AG10803 (cell line): ENCODE measurements at regions not wholly inside any gene's neighbourhood (a gene's known extent, or its start where the extent isn't known, plus 50 kb on each side); places are given as distances from the start of the nearest gene placed in this dataset.
"Not testable (repeated sequence)": the region's sequence is repeated elsewhere in the genome, so short reads cannot be mapped to it uniquely, and the experiment has no call there.

ENCODE experiments used
- DNase-seq: peaks from one replicate; pipeline ENCODE4 v3.0.0; 2010; ENCODE audit warnings: low read depth
- H3K4me3 ChIP-seq: 2 replicates; pipeline ENCODE4 v1.5.1; 2011; ENCODE audit warnings: mild to moderate bottlenecking, low read length, control low read depth
- TF ChIP-seq, protein P1 (sequence below): conservative IDR thresholded peaks from 2 replicates; pipeline ENCODE4 v1.5.1; 2011; ENCODE audit warnings: mild to moderate bottlenecking, low read length, control low read depth, inconsistent platforms

GRCh38 chr15:38997841-38998240, 433.2 kb upstream of the RASGRP1 start:
- TF ChIP-seq, protein P1, sequence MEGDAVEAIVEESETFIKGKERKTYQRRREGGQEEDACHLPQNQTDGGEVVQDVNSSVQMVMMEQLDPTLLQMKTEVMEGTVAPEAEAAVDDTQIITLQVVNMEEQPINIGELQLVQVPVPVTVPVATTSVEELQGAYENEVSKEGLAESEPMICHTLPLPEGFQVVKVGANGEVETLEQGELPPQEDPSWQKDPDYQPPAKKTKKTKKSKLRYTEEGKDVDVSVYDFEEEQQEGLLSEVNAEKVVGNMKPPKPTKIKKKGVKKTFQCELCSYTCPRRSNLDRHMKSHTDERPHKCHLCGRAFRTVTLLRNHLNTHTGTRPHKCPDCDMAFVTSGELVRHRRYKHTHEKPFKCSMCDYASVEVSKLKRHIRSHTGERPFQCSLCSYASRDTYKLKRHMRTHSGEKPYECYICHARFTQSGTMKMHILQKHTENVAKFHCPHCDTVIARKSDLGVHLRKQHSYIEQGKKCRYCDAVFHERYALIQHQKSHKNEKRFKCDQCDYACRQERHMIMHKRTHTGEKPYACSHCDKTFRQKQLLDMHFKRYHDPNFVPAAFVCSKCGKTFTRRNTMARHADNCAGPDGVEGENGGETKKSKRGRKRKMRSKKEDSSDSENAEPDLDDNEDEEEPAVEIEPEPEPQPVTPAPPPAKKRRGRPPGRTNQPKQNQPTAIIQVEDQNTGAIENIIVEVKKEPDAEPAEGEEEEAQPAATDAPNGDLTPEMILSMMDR: no peak
- H3K4me3 ChIP-seq: no peak overlapping the region
- peak; percentile 86 for DNase-seq

DNA sequence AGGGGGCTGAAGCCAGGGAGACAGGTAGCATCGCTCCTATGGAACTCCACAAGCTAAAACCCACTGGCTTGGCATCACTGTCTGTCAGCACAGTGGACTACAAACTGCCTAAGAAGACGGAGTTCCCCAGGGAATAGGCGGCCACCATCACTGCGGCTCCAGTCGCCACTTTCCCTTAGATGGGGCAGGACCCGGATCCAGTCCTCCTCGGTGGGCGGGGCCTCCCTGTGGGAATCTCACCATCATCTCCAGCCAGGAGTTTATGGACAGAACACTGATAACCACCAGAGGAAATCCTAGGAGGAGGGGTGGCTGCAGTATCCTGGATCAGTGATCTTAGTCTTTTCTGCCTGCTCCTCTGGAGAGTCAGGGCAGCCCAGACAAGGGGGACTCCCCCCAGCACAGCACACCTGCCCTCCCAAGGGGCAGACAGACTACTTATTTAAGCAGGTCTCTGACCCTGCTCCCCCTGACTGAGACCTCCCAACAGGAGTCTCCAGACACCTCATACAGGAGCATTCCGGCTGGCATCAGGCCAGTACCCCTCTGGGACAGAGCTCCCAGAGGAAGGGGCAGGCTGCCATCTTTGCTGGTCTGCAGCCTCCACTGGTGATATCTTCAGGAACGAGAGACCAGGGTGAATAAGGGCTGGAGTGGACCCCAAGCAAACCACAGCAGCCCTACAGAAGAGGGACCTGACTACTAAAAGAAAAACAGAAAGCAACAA, 435.6 kb upstream of the RASGRP1 start:
- DNase-seq: no peak
- TF ChIP-seq, protein P1: no peak
- H3K4me3 ChIP-seq: no peak overlapping the region

- H3K4me3 ChIP-seq: no peak overlapping the region
- no peak for DNase-seq
- TF ChIP-seq, protein P1: no peak
These were observed 445.1 kb upstream of the RASGRP1 start for GRCh38 chr15:39009740-39010139.

DNA sequence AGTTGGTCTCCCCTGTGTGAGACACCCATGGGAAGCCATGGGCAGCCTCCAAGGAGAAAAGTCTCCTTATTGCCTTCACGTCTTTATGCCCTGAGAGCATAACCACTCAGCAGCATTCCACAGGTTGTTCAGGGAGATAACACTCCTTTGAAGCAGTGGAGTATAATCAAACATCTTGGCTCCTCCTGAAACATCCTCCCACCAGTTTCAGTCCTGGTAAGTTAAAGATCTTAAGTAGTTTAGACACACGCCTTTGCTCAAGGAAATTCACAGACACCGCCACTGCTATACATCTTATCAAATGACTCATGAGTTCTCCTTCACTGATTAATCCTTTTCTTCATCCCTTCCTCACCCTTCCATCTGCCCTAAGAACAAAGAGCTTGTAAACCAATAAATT, 446.5 kb upstream of the RASGRP1 start:
- DNase-seq, H3K4me3 ChIP-seq: not testable (repeated sequence)

DNA sequence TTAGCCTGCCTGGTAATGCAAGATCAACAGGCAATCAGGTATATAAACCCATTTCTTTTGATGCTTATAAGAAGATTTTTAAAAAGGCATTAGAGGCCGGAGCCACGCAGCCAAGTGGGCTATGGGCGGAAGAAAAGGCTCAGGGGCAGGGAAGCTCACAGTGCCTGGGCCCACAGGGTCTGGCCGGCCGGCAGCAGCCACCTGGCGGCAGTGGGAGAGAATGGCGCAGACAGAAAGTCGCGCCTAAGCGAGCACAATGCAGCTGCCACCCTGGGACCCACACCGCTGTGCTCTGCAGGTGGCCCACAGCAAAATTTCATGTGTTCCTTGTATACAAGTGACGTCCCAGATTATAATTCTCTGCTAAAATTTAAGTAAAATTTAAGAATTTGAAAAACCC, 448.6 kb upstream of the RASGRP1 start:
- TF ChIP-seq, protein P1: no peak
- no peak for DNase-seq

GRCh38 chr15:39014682-39015081, 450.1 kb upstream of the RASGRP1 start:
- DNase-seq: no peak
- TF ChIP-seq, protein P1: no peak
- no peak overlapping the region for H3K4me3 ChIP-seq

More for the DNA sequence above, 448.6 kb upstream of the RASGRP1 start:
- no peak overlapping the region for H3K4me3 ChIP-seq

GRCh38 chr15:39016706-39017105, 452.1 kb upstream of the RASGRP1 start:
- peak; percentile 59 for DNase-seq
- no peak overlapping the region for H3K4me3 ChIP-seq
- TF ChIP-seq, protein P1: no peak
